Skeletal muscle tissue (tissue), 3 donors: ENCODE measurements at regions not wholly inside any gene's neighbourhood (a gene's known extent, or its start where the extent isn't known, plus 50 kb on each side); places are given as distances from the start of the nearest gene placed in this dataset.
A peak's percentile ranks its signal among the peaks of the same experiment; 100 is the strongest.

Experiments used
- H3K27ac ChIP-seq: one replicate; pipeline ENCODE4 v1.7.0; 2013; ENCODE audit warnings: mild to moderate bottlenecking, low read depth, low read length, inconsistent platforms
- H3K27me3 ChIP-seq, 3 donors: one replicate each; pipeline ENCODE4 v1.7.0; 2013; ENCODE audit warnings: low read length in 3 of 3; ENCODE audit not compliant: control insufficient read depth in 3 of 3, insufficient read depth in 3 of 3
- H3K36me3 ChIP-seq, 3 donors: one replicate each; pipeline ENCODE4 v1.7.0; 2013; ENCODE audit warnings: low read length in 3 of 3; ENCODE audit not compliant: control insufficient read depth in 3 of 3, insufficient read depth in 3 of 3
- H3K4me1 ChIP-seq, 3 donors: one replicate each; pipeline ENCODE4 v1.7.0; 2013; ENCODE audit warnings: low read length in 3 of 3, mild to moderate bottlenecking in 3 of 3; ENCODE audit not compliant: control insufficient read depth in 3 of 3, insufficient read depth in 3 of 3
- H3K4me3 ChIP-seq, 3 donors: one replicate each; pipeline ENCODE4 v1.7.0; 2013; ENCODE audit warnings: low read length in 3 of 3
- H3K9ac ChIP-seq, 3 donors: one replicate each; pipeline ENCODE4 v1.7.0; 2013; ENCODE audit warnings: low read length in 3 of 3, mild to moderate bottlenecking in 3 of 3, moderate library complexity in 2 of 3, low read depth in 1 of 3
- H3K9me3 ChIP-seq, 3 donors: one replicate each; pipeline ENCODE4 v1.7.0; 2013; ENCODE audit warnings: low read length in 3 of 3; ENCODE audit not compliant: control insufficient read depth in 3 of 3
- donor health status: Osteomylitis.

- Histone ChIP-seq H3K4me1 (peaks cover 0 to 6% (median 3%) of the 10 kb centered on the region in 3 donors), H3K36me3 (no peaks in the 10 kb centered on the region), H3K9me3 (peaks cover 0 to 4% (median 0%) of the 10 kb centered on the region in 3 donors), H3K27me3 (peaks cover 0 to 7% (median 0%) of the 10 kb centered on the region in 3 donors), H3K27ac (no peak overlapping the region), H3K4me3 (no peak overlapping the region), H3K9ac (no peak overlapping the region)
These were observed 115.8 kb upstream of the SLIT3 start for GRCh38 chr5:169416583-169417196.

- Histone ChIP-seq H3K9me3 (peaks cover 0 to 4% (median 0%) of the 10 kb centered on the region in 3 donors), H3K27me3 (peaks cover 0 to 7% (median 0%) of the 10 kb centered on the region in 3 donors)
These were observed 115.0 kb upstream of the SLIT3 start for GRCh38 chr5:169415948-169416347.

DNA sequence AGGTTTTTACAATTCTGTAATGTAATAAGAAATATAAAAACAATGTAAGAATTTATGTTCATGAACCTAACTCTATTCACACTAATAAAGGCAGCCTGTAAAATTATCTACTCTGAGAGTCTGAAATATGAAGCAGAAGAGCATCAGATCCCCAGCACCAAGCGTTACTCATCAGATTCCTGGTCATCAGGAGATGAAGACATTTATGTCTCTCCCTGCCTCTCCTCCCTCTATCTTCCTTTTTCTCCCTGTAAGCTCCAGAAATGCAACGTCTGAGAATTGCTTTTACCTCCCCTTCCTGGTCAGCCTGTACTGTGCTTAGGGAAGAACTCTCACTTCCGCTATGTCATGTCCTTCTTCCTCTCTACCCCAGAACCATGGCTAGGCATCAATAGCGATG, 114.4 kb upstream of the SLIT3 start:
- peaks cover 0 to 7% (median 0%) of the 10 kb centered on the region in 3 donors for H3K27me3 ChIP-seq
- no peak overlapping the region for H3K27ac ChIP-seq
- H3K4me3 ChIP-seq = no peak overlapping the region
- peaks cover 0 to 4% (median 0%) of the 10 kb centered on the region in 3 donors for H3K9me3 ChIP-seq
- peaks cover 0 to 6% (median 3%) of the 10 kb centered on the region in 3 donors for H3K4me1 ChIP-seq
- no peaks in the 10 kb centered on the region for H3K36me3 ChIP-seq
- no peak overlapping the region for H3K9ac ChIP-seq

More at GRCh38 chr5:169415948-169416347, 115.0 kb upstream of the SLIT3 start:
- H3K4me3 ChIP-seq = no peak overlapping the region
- no peak overlapping the region for H3K27ac ChIP-seq
- no peak overlapping the region for H3K9ac ChIP-seq
- H3K4me1 ChIP-seq = peaks cover 0 to 6% (median 3%) of the 10 kb centered on the region in 3 donors
- no peaks in the 10 kb centered on the region for H3K36me3 ChIP-seq

GRCh38 chr5:169413416-169413815, 112.5 kb upstream of the SLIT3 start:
- Histone ChIP-seq H3K9me3 (no peaks in the 10 kb centered on the region), H3K27ac (peak overlapping the region; percentile 10), H3K36me3 (no peaks in the 10 kb centered on the region), H3K4me3 (no peak overlapping the region), H3K9ac (no peak overlapping the region), H3K4me1 (peaks cover 0 to 6% (median 3%) of the 10 kb centered on the region in 3 donors), H3K27me3 (no peaks in the 10 kb centered on the region)

GRCh38 chr5:169412831-169413230, 111.9 kb upstream of the SLIT3 start:
- no peaks in the 10 kb centered on the region for H3K36me3 ChIP-seq
- H3K4me1 ChIP-seq = peaks cover 0 to 6% (median 3%) of the 10 kb centered on the region in 3 donors
- no peak overlapping the region for H3K9ac ChIP-seq
- H3K9me3 ChIP-seq = no peaks in the 10 kb centered on the region
- H3K4me3 ChIP-seq = no peak overlapping the region
- no peaks in the 10 kb centered on the region for H3K27me3 ChIP-seq
- peak overlapping the region; percentile 10 for H3K27ac ChIP-seq

- H3K9ac ChIP-seq = no peak overlapping the region
- H3K27me3 ChIP-seq = no peaks in the 10 kb centered on the region
- peak overlapping the region; percentile 22 for H3K27ac ChIP-seq
- H3K36me3 ChIP-seq = no peaks in the 10 kb centered on the region
- H3K9me3 ChIP-seq = no peaks in the 10 kb centered on the region
- peaks cover 0 to 3% (median 3%) of the 10 kb centered on the region in 3 donors for H3K4me1 ChIP-seq
- no peak overlapping the region for H3K4me3 ChIP-seq
These were observed 111.0 kb upstream of the SLIT3 start for GRCh38 chr5:169411786-169412430.

DNA sequence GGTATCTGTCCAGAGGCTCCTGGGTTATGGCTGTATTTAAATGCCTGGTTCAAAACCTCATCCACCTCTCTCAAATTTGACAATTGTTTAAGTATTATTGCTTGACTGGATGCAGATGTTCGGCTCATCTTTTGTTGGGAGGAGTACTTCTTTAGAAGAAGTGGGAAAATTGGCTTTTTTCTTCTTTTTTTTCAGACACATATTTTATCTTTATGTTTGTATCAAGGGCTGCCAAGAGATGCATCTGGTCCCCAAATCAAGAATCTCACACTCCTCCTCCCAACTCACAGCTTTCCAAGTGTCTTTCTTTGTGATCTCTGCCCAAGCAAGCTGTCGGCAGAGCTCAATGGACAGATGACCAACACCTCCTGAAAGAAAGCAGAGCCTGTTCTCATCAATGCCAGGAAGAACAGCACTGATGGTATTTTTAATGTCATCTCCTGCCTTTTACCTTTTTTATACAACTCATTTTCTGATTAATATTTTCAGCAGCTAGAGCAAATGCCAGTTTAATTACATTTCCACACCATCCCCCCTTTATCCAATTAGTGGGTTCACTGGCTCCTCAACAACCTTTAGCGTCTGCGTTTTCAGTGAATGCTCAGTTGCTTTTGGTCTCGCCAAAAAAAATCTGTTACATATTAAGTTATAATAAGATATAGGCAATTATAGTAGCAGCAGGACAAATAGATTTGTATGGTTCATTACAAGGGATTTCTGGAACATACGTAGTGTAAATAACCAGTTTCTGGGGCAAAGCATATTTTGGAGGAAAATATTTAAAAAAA, 110.3 kb upstream of the SLIT3 start:
- H3K27me3 ChIP-seq = no peaks in the 10 kb centered on the region
- H3K4me3 ChIP-seq = no peak overlapping the region
- no peak overlapping the region for H3K9ac ChIP-seq
- peak overlapping the region; percentile 22 for H3K27ac ChIP-seq
- peaks cover 0 to 3% (median 1%) of the 10 kb centered on the region in 3 donors for H3K4me1 ChIP-seq
- no peaks in the 10 kb centered on the region for H3K9me3 ChIP-seq
- no peaks in the 10 kb centered on the region for H3K36me3 ChIP-seq

GRCh38 chr5:169408731-169409130, 107.8 kb upstream of the SLIT3 start:
- Histone ChIP-seq H3K27ac (no peak overlapping the region), H3K9me3 (no peaks in the 10 kb centered on the region), H3K27me3 (no peaks in the 10 kb centered on the region), H3K4me3 (no peak overlapping the region), H3K9ac (no peak overlapping the region), H3K36me3 (no peaks in the 10 kb centered on the region), H3K4me1 (no peaks in the 10 kb centered on the region)

GRCh38 chr5:169408171-169408570, 107.2 kb upstream of the SLIT3 start:
- no peak overlapping the region for H3K27ac ChIP-seq
- H3K36me3 ChIP-seq = no peaks in the 10 kb centered on the region
- H3K9ac ChIP-seq = no peak overlapping the region
- H3K4me3 ChIP-seq = no peak overlapping the region
- H3K9me3 ChIP-seq = no peaks in the 10 kb centered on the region
- H3K4me1 ChIP-seq = no peaks in the 10 kb centered on the region
- H3K27me3 ChIP-seq = no peaks in the 10 kb centered on the region

- H3K4me1 ChIP-seq = no peaks in the 10 kb centered on the region
- no peak overlapping the region for H3K9ac ChIP-seq
- no peaks in the 10 kb centered on the region for H3K27me3 ChIP-seq
- no peaks in the 10 kb centered on the region for H3K36me3 ChIP-seq
- no peaks in the 10 kb centered on the region for H3K9me3 ChIP-seq
- no peak overlapping the region for H3K27ac ChIP-seq
- no peak overlapping the region for H3K4me3 ChIP-seq
These were observed 103.3 kb upstream of the SLIT3 start for GRCh38 chr5:169404223-169404622.
